Astrocyte of the spinal cord (primary cell): ENCODE measurements at regions not wholly inside any gene's neighbourhood (a gene's known extent, or its start where the extent isn't known, plus 50 kb on each side); places are given as distances from the start of the nearest gene placed in this dataset.

Experiments
- DNase-seq: peaks from one replicate; pipeline ENCODE4 v3.0.0; 2011; ENCODE audit warnings: low read depth, low spot score
- H3K4me3 ChIP-seq: 2 replicates; pipeline ENCODE4 v1.5.1; 2011; ENCODE audit warnings: low read depth, mild to moderate bottlenecking, low read length, moderate library complexity
- CTCF ChIP-seq: IDR thresholded peaks from 2 replicates; pipeline ENCODE4 v1.5.1; 2012; ENCODE audit warnings: low read depth, mild to moderate bottlenecking, low read length, inconsistent platforms
- in situ Hi-C: cut with HindIII; loops from 2 replicates; pipeline ENCODE4 v1.10.0; 2017; ENCODE audit warnings: low sequenced_read_pairs

DNA sequence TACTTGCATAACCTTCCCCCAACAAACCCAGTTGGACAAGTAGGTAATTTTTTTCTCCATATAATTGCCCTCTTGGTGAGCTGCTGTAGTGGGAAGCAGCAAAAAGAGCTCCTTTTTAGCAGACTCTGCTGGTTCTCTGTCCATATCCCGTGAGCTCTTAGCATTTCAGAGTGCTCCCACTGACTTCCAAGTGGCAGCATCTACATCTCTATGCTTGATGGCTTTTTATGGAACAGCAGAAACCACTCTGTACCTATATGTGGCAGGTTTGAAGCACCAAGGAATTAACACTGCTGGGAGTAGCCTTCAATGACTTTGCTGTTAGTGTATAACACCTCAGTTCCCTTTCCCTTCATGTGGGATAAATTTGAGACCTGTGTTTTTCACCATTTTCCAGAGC, 168.4 kb upstream of the NHS start:
- DNase-seq, result no peak
- H3K4me3 ChIP-seq, result no peak overlapping the region
- in situ Hi-C loops, result no loop called here
- no peak for TF ChIP-seq CTCF

DNA sequence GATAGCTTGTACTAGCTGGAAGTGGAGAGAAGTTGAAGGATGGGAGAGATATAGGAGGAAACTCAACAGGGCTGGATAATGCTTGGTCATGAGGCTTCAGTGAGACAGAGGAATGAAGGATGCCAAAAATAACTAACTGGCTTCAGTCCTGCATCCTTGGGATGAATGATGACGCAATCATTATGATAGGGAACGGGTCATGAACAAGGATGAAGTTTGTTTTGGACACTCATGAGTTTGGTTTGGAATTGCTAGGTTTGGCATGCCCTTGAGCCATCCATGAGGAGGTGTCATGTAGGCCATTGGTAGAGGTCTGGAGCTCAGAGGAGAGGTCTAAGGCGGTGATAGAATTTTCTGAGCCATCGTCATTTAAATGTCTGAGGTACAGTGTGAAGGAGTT, 160.0 kb upstream of the NHS start:
- no peak overlapping the region for H3K4me3 ChIP-seq
- TF ChIP-seq CTCF, result no peak
- in situ Hi-C loops, result no loop called here
- no peak for DNase-seq

- TF ChIP-seq CTCF, result no peak
- in situ Hi-C loops, result no loop called here
- no peak for DNase-seq
- no peak overlapping the region for H3K4me3 ChIP-seq
Measured at GRCh38 chrX:17226736-17227135, 148.3 kb upstream of the NHS start.

DNA sequence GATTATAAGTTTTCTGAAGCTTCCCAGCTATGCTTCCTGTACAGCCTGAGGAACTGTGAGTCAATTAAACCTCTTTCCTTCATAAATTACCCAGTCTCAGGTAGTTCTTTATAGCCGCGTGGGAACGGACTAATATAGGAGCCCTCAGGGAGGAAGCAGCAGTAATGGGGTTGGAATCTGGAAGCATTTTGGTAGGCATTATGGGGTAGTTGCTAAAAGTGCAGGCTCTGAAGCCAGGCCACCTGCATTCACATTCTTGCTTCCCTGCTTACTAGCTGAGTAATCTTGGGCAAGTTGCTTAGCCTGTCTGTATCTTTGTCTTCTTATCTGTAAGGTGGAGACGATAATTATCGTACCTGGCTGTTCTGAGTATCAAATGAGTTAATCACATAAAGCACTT, 137.9 kb upstream of the NHS start:
- in situ Hi-C loops, result no loop called here

GRCh38 chrX:17242470-17242869, 132.5 kb upstream of the NHS start:
- DNase-seq, result peak; percentile 54
- in situ Hi-C loops, result no loop called here
- no peak overlapping the region for H3K4me3 ChIP-seq
- peak; percentile 73 for TF ChIP-seq CTCF

More for the DNA sequence above, 137.9 kb upstream of the NHS start:
- H3K4me3 ChIP-seq, result no peak overlapping the region
- no peak for TF ChIP-seq CTCF
- no peak for DNase-seq

DNA sequence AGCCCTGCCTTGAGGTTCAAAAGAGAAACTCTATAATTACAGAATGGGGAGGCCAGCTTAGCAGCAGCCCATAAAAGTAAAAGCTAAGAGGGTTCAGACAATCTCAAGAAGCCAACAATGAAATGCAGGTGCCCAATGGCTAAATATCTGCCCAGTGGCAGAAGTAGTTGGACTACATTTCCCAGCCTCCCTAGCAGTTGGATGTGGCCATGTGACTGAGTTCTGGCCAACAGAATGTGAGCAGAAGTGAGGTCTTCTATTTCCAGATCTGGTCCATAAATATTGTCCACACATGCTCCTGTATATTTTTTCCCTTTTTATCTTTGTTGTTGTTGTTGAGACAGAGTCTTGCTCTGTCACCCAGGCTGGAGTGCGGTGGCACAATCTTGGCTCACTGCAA, 127.9 kb upstream of the NHS start:
- no peak overlapping the region for H3K4me3 ChIP-seq
- in situ Hi-C loops, result no loop called here
- no peak for DNase-seq
- no peak for TF ChIP-seq CTCF

GRCh38 chrX:17262123-17262522, 112.9 kb upstream of the NHS start:
- no peak for TF ChIP-seq CTCF
- no peak for DNase-seq
- in situ Hi-C loops, result no loop called here
- no peak overlapping the region for H3K4me3 ChIP-seq
